GM12872 (cell line): ENCODE measurements at regions not wholly inside any gene's neighbourhood (a gene's known extent, or its start where the extent isn't known, plus 50 kb on each side); places are given as distances from the start of the nearest gene placed in this dataset.

Source experiments
- CTCF ChIP-seq: IDR thresholded peaks from 3 replicates; pipeline ENCODE4 v1.5.1; 2011; ENCODE audit warnings: low read depth, mild to moderate bottlenecking, low read length, moderate library complexity; ENCODE audit not compliant: insufficient read depth

- no peak for TF ChIP-seq CTCF
These were observed 310.1 kb upstream of the SORL1-AS1 start for GRCh38 chr11:121762820-121763219.

DNA sequence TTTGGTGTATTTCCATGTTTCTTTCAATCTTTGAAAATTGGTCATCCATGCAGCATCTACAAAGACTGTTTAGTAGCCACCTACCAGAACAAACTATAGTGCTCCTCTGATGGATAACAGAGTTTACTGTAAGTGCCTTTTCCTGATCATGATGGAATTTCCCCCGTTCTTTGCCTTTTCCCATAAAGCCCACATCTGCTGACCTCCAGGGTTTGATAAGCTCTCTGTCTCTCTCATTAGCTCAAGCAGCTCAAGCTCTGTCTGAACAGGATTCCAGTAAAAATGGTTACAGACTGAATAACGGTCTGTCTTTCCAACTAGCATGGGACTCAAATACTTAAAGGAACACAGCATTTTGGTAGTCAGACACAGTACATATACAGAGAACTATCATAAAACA, 308.4 kb upstream of the SORL1-AS1 start:
- TF ChIP-seq CTCF = no peak

GRCh38 chr11:121757480-121758125, 304.8 kb upstream of the SORL1-AS1 start:
- TF ChIP-seq CTCF = no peak

- no peak for TF ChIP-seq CTCF
These were observed 303.1 kb upstream of the SORL1-AS1 start for GRCh38 chr11:121755906-121756305.

GRCh38 chr11:121755191-121755590, 302.4 kb upstream of the SORL1-AS1 start:
- no peak for TF ChIP-seq CTCF

DNA sequence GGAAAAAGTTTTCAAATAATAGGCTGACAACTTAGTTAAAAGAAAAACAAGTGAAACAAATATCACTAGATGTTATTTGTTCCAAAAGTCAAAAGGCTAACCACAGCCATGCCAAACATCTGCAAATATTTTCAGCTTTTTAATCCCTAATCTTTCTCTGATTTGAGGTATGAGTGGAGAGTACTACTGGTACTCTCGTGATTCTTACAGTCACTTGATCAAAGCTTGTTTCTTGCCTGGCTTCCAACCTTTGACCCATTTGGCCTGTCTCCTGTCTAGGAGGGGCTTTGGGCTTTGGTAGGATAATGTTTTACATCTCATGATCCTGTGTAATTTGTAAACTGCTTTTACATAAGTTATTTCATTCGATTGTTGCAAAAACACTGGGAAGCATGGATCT, 301.8 kb upstream of the SORL1-AS1 start:
- TF ChIP-seq CTCF = no peak

- no peak for TF ChIP-seq CTCF
These were observed 296.9 kb upstream of the SORL1-AS1 start for GRCh38 chr11:121749691-121750090.
